CD4-positive, alpha-beta memory T cell (primary cell): ENCODE measurements at regions not wholly inside any gene's neighbourhood (a gene's known extent, or its start where the extent isn't known, plus 50 kb on each side); places are given as distances from the start of the nearest gene placed in this dataset.

Experiments used
- CTCF ChIA-PET: fragments of 350-600 bp; sonication (Branson Sonifier 250); formaldehyde crosslinking; loops from one replicate; lab custom pipeline; 2021; ENCODE audit warnings: inconsistent platforms; ENCODE audit not compliant: partially characterized antibody; lab: Charles Lee
- POLR2A ChIA-PET: fragments of 350-600 bp; sonication (Branson Sonifier 250); formaldehyde crosslinking; loops from one replicate; lab custom pipeline; 2021; ENCODE audit not compliant: partially characterized antibody; lab: Charles Lee
- DNase-seq, 5 donors: peaks; one replicate each; pipeline versions ENCODE4 v3.0.0 to v3.0.0-alpha.2; 2020 to 2022; ENCODE audit warnings: mixed read lengths in 1 of 5
- H3K27ac ChIP-seq: one replicate; pipeline ENCODE4 v1.7.0; 2013; ENCODE audit warnings: low read depth, low read length
- H3K27me3 ChIP-seq: 2 replicates; pipeline ENCODE4 v1.7.0; 2013; ENCODE audit warnings: mild to moderate bottlenecking, low read length, moderate library complexity; ENCODE audit not compliant: insufficient read depth
- H3K36me3 ChIP-seq: 2 replicates; pipeline ENCODE4 v1.7.0; 2013; ENCODE audit warnings: mild to moderate bottlenecking, low read length, moderate library complexity; ENCODE audit not compliant: insufficient read depth
- H3K4me1 ChIP-seq: 2 replicates; pipeline ENCODE4 v1.7.0; 2013; ENCODE audit warnings: mild to moderate bottlenecking, low read length, moderate library complexity; ENCODE audit not compliant: insufficient read depth
- H3K4me3 ChIP-seq, 2 donors: one replicate each; pipeline ENCODE4 v1.7.0; 2013; ENCODE audit warnings: low read length in 2 of 2, mild to moderate bottlenecking in 1 of 2
- H3K9me3 ChIP-seq, 2 donors: one replicate each; pipeline ENCODE4 v1.7.0; 2013; ENCODE audit warnings: low read length in 2 of 2, control low read depth in 1 of 2; ENCODE audit not compliant: control insufficient read depth in 1 of 2
- H3K27ac Mint-ChIP-seq, 7 donors: one replicate each; pipeline ENCODE4 v1.8.0; 2020 to 2021; ENCODE audit warnings: mixed read lengths in 7 of 7, mild to moderate bottlenecking in 6 of 7, inconsistent platforms in 3 of 7, moderate library complexity in 3 of 7
- H3K27me3 Mint-ChIP-seq, 2 donors: one replicate each; pipeline ENCODE4 v1.8.0; 2020 to 2021; ENCODE audit warnings: mixed read lengths in 2 of 2
- H3K36me3 Mint-ChIP-seq, 2 donors: one replicate each; pipeline ENCODE4 v1.8.0; 2020 to 2021; ENCODE audit warnings: mixed read lengths in 2 of 2, inconsistent platforms in 1 of 2, mild to moderate bottlenecking in 1 of 2
- H3K4me1 Mint-ChIP-seq, 4 donors: one replicate each; pipeline ENCODE4 v1.8.0; 2020 to 2021; ENCODE audit warnings: mixed read lengths in 4 of 4, mild to moderate bottlenecking in 1 of 4
- H3K4me3 Mint-ChIP-seq, 8 donors: one replicate each; pipeline ENCODE4 v1.8.0; 2020 to 2021; ENCODE audit warnings: mixed read lengths in 8 of 8, mild to moderate bottlenecking in 7 of 8, moderate library complexity in 6 of 8, inconsistent platforms in 3 of 8
- H3K9me3 Mint-ChIP-seq, 8 donors: one replicate each; pipeline ENCODE4 v1.8.0; 2020 to 2021; ENCODE audit warnings: mixed read lengths in 8 of 8, mild to moderate bottlenecking in 5 of 8, inconsistent platforms in 3 of 8, moderate library complexity in 1 of 8
- intact Hi-C: fragments of 100-400 bp; cut with micrococcal nuclease; formaldehyde crosslinking; loops from one replicate; pipeline ENCODE4 v1.15.1; 2023

GRCh38 chr2:88281302-88282217 is 111.4 kb downstream of the THNSL2 start:
- Mint-ChIP-seq H3K4me1 (no peaks in the 10 kb centered on the region), H3K27ac (no peak overlapping the region), H3K9me3 (peaks cover 0 to 2% (median 0%) of the 10 kb centered on the region in 8 donors), H3K4me3 (no peak overlapping the region), H3K27me3 (peaks cover 9 to 19% of the 10 kb centered on the region in 2 donors), H3K36me3 (no peaks in the 10 kb centered on the region)
- Histone ChIP-seq H3K27ac (no peak overlapping the region), H3K4me1 (no peaks in the 10 kb centered on the region), H3K27me3 (no peaks in the 10 kb centered on the region), H3K36me3 (no peaks in the 10 kb centered on the region), H3K9me3 (no peaks in the 10 kb centered on the region), H3K4me3 (no peak overlapping the region)
- ChIA-PET POLR2A (no interaction called here), CTCF (no interaction called here)
- intact Hi-C loops, result no loop called here
- DNase-seq, result no peak

- POLR2A ChIA-PET, result no interaction called here
- Mint-ChIP-seq H3K36me3 (no peaks in the 10 kb centered on the region), H3K4me3 (peak overlapping the region in 1 of 8 donors; percentile 37), H3K27ac (peak overlapping the region in 1 of 7 donors; percentile 63), H3K9me3 (peaks cover 0 to 4% (median 0%) of the 10 kb centered on the region in 8 donors), H3K4me1 (no peaks in the 10 kb centered on the region), H3K27me3 (peaks cover 5% of the 10 kb centered on the region in 2 donors)
- Histone ChIP-seq H3K4me3 (no peak overlapping the region), H3K27ac (no peak overlapping the region), H3K4me1 (no peaks in the 10 kb centered on the region), H3K9me3 (no peaks in the 10 kb centered on the region), H3K27me3 (no peaks in the 10 kb centered on the region), H3K36me3 (no peaks in the 10 kb centered on the region)
- no peak for DNase-seq
- intact Hi-C loops, result no loop called here
- CTCF ChIA-PET, result no interaction called here
These were observed 99.7 kb downstream of the THNSL2 start for GRCh38 chr2:88269836-88270235.

GRCh38 chr2:88265352-88266303 is 95.5 kb downstream of the THNSL2 start:
- no peak for DNase-seq
- no peak overlapping the region for H3K27ac ChIP-seq
- no peaks in the 10 kb centered on the region for H3K36me3 ChIP-seq
- H3K27me3 ChIP-seq, result no peaks in the 10 kb centered on the region
- no peaks in the 10 kb centered on the region for H3K9me3 ChIP-seq
- H3K27ac Mint-ChIP-seq, result no peak overlapping the region
- H3K4me3 Mint-ChIP-seq, result no peak overlapping the region
- peaks cover 0 to 9% of the 10 kb centered on the region in 2 donors for H3K27me3 Mint-ChIP-seq
- H3K9me3 Mint-ChIP-seq, result peaks cover 0 to 4% (median 0%) of the 10 kb centered on the region in 8 donors
- H3K36me3 Mint-ChIP-seq, result no peaks in the 10 kb centered on the region
- POLR2A ChIA-PET, result no interaction called here
- CTCF ChIA-PET, result no interaction called here
- no peak overlapping the region for H3K4me3 ChIP-seq
- intact Hi-C loops, result no loop called here
- no peaks in the 10 kb centered on the region for H3K4me1 ChIP-seq
- no peaks in the 10 kb centered on the region for H3K4me1 Mint-ChIP-seq

- H3K4me1 Mint-ChIP-seq, result no peaks in the 10 kb centered on the region
- Histone ChIP-seq H3K27ac (no peak overlapping the region), H3K4me3 (no peak overlapping the region), H3K9me3 (no peaks in the 10 kb centered on the region), H3K27me3 (no peaks in the 10 kb centered on the region), H3K36me3 (no peaks in the 10 kb centered on the region), H3K4me1 (no peaks in the 10 kb centered on the region)
- intact Hi-C loops, result no loop called here
- H3K27ac Mint-ChIP-seq, result no peak overlapping the region
- no peak for DNase-seq
- ChIA-PET CTCF (no interaction called here), POLR2A (no interaction called here)
- no peak overlapping the region for H3K4me3 Mint-ChIP-seq
- H3K27me3 Mint-ChIP-seq, result peaks cover 0 to 11% of the 10 kb centered on the region in 2 donors
- H3K9me3 Mint-ChIP-seq, result peaks cover 0 to 2% (median 0%) of the 10 kb centered on the region in 8 donors
- no peaks in the 10 kb centered on the region for H3K36me3 Mint-ChIP-seq
These were observed 93.7 kb downstream of the THNSL2 start for GRCh38 chr2:88263861-88264260.

GRCh38 chr2:88261725-88262124 is 91.6 kb downstream of the THNSL2 start:
- H3K27me3 ChIP-seq, result no peaks in the 10 kb centered on the region
- POLR2A ChIA-PET, result no interaction called here
- H3K4me3 ChIP-seq, result no peak overlapping the region
- intact Hi-C loops, result no loop called here
- Mint-ChIP-seq H3K4me3 (no peak overlapping the region), H3K36me3 (no peaks in the 10 kb centered on the region), H3K27me3 (peaks cover 0 to 11% of the 10 kb centered on the region in 2 donors), H3K4me1 (no peaks in the 10 kb centered on the region), H3K27ac (no peak overlapping the region), H3K9me3 (peaks cover 0 to 3% (median 0%) of the 10 kb centered on the region in 8 donors)
- no peaks in the 10 kb centered on the region for H3K4me1 ChIP-seq
- no peak overlapping the region for H3K27ac ChIP-seq
- DNase-seq, result no peak
- H3K9me3 ChIP-seq, result no peaks in the 10 kb centered on the region
- H3K36me3 ChIP-seq, result no peaks in the 10 kb centered on the region
- CTCF ChIA-PET, result no interaction called here

- ChIA-PET CTCF (no interaction called here), POLR2A (no interaction called here)
- H3K9me3 Mint-ChIP-seq, result peaks cover 0 to 8% (median 0%) of the 10 kb centered on the region in 8 donors
- peaks cover 9 to 14% of the 10 kb centered on the region in 2 donors for H3K27me3 Mint-ChIP-seq
- no peak overlapping the region for H3K27ac Mint-ChIP-seq
- H3K36me3 Mint-ChIP-seq, result no peaks in the 10 kb centered on the region
- DNase-seq, result no peak
- H3K4me1 Mint-ChIP-seq, result peaks cover 0 to 2% (median 0%) of the 10 kb centered on the region in 4 donors
- H3K4me3 ChIP-seq, result no peak overlapping the region
- intact Hi-C loops, result no loop called here
- H3K9me3 ChIP-seq, result no peaks in the 10 kb centered on the region
- no peak overlapping the region for H3K27ac ChIP-seq
- H3K36me3 ChIP-seq, result no peaks in the 10 kb centered on the region
- no peaks in the 10 kb centered on the region for H3K4me1 ChIP-seq
- no peak overlapping the region for H3K4me3 Mint-ChIP-seq
- H3K27me3 ChIP-seq, result no peaks in the 10 kb centered on the region
These were observed 88.1 kb downstream of the THNSL2 start for GRCh38 chr2:88258208-88258607.
